Natural killer cell (primary cell): ENCODE measurements at regions not wholly inside any gene's neighbourhood (a gene's known extent, or its start where the extent isn't known, plus 50 kb on each side); places are given as distances from the start of the nearest gene placed in this dataset.

ENCODE experiments used
- ATAC-seq, 3 donors: fragments of 150-1000 bp in 2 of 3; fragments of 200-7000 bp in 1 of 3; cut with Tn5 transposase; 1 replicate in 1 of 3; 2 replicates in 2 of 3; pipeline ENCODE4 v1.10.0; 2021; ENCODE audit warnings: mild to moderate bottlenecking in 2 of 3, moderate library complexity in 2 of 3
- DNase-seq, 2 donors: peaks; one replicate each; pipeline versions ENCODE4 v3.0.0 to v3.0.0-alpha.2; 2013 to 2021; ENCODE audit warnings: mixed read lengths in 1 of 2
- H3K27ac ChIP-seq: one replicate; pipeline ENCODE4 v1.5.1; 2013; ENCODE audit warnings: mild to moderate bottlenecking, low read length
- H3K27me3 ChIP-seq: one replicate; pipeline ENCODE4 v1.6.1; 2013; ENCODE audit warnings: low read length; ENCODE audit not compliant: control insufficient read depth, insufficient read depth
- H3K36me3 ChIP-seq: one replicate; pipeline ENCODE4 v1.6.1; 2013; ENCODE audit warnings: low read length; ENCODE audit not compliant: control insufficient read depth, insufficient read depth
- H3K4me1 ChIP-seq: one replicate; pipeline ENCODE4 v1.6.1; 2013; ENCODE audit warnings: low read length; ENCODE audit not compliant: control insufficient read depth, insufficient read depth
- H3K4me3 ChIP-seq: one replicate; pipeline ENCODE4 v1.5.1; 2013; ENCODE audit warnings: low read length
- H3K9me3 ChIP-seq: one replicate; pipeline ENCODE4 v1.6.1; 2013; ENCODE audit warnings: low read length; ENCODE audit not compliant: control insufficient read depth, insufficient read depth
- H3K27ac Mint-ChIP-seq, 2 donors: one replicate each; pipeline ENCODE4 v1.8.0; 2022; ENCODE audit warnings: mild to moderate bottlenecking in 2 of 2, mixed read lengths in 2 of 2, moderate library complexity in 1 of 2
- H3K27me3 Mint-ChIP-seq, 2 donors: one replicate each; pipeline ENCODE4 v1.8.0; 2022; ENCODE audit warnings: low read depth in 2 of 2, mixed read lengths in 2 of 2
- H3K36me3 Mint-ChIP-seq: one replicate; pipeline ENCODE4 v1.8.0; 2022; ENCODE audit warnings: mixed read lengths
- H3K4me1 Mint-ChIP-seq, 2 donors: one replicate each; pipeline ENCODE4 v1.8.0; 2022; ENCODE audit warnings: mixed read lengths in 2 of 2
- H3K4me3 Mint-ChIP-seq: one replicate; pipeline ENCODE4 v1.8.0; 2022; ENCODE audit warnings: mild to moderate bottlenecking, moderate library complexity, mixed read lengths
- H3K9me3 Mint-ChIP-seq, 2 donors: one replicate each; pipeline ENCODE4 v1.8.0; 2022; ENCODE audit warnings: mixed read lengths in 2 of 2
- CTCF ChIP-seq: fragments of 200-600 bp; IDR thresholded peaks from one replicate; pipeline ENCODE4 v1.8.0; 2022; ENCODE audit warnings: antibody characterized with exemption
- WGBS: methylation state at CpG from one replicate; pipeline ENCODE4 v1.1.7; 2013; ENCODE audit warnings: missing lambda C conversion rate; ENCODE audit not compliant: insufficient coverage; 5-methylcytosine and 5-hydroxymethylcytosine counted together
- intact Hi-C: fragments of 100-400 bp; cut with micrococcal nuclease; formaldehyde crosslinking; loops from one replicate; pipeline ENCODE4 v1.14.2; 2022

- H3K27ac ChIP-seq, result no peak overlapping the region
- ATAC-seq, result no peak
Observed at GRCh38 chr1:59151387-59151761, 145.5 kb upstream of the FGGY start.

GRCh38 chr1:59151860-59152259, 145.0 kb upstream of the FGGY start:
- no peaks in the 10 kb centered on the region for H3K9me3 Mint-ChIP-seq
- Histone ChIP-seq H3K4me3 (no peak overlapping the region), H3K9me3 (no peaks in the 10 kb centered on the region), H3K4me1 (peaks cover 11% of the 10 kb centered on the region), H3K27ac (no peak overlapping the region), H3K36me3 (no peaks in the 10 kb centered on the region), H3K27me3 (no peaks in the 10 kb centered on the region)
- no peaks in the 10 kb centered on the region for H3K27me3 Mint-ChIP-seq
- no peak overlapping the region for H3K27ac Mint-ChIP-seq
- TF ChIP-seq CTCF, result no peak
- intact Hi-C loops, result no loop called here
- WGBS, result 98% methylated on average over 1 of the region's 1 CpG
- DNase-seq (no peak), ATAC-seq (no peak)
- H3K36me3 Mint-ChIP-seq, result no peaks in the 10 kb centered on the region
- peaks cover 13% of the 10 kb centered on the region in 2 donors for H3K4me1 Mint-ChIP-seq
- no peak overlapping the region for H3K4me3 Mint-ChIP-seq

More at GRCh38 chr1:59151387-59151761, 145.5 kb upstream of the FGGY start:
- no peaks in the 10 kb centered on the region for H3K36me3 Mint-ChIP-seq
- 96% methylated on average over 4 of the region's 4 CpGs for WGBS
- Histone ChIP-seq H3K27me3 (no peaks in the 10 kb centered on the region), H3K4me3 (no peak overlapping the region), H3K36me3 (no peaks in the 10 kb centered on the region), H3K4me1 (peaks cover 14% of the 10 kb centered on the region), H3K9me3 (no peaks in the 10 kb centered on the region)
- no peaks in the 10 kb centered on the region for H3K27me3 Mint-ChIP-seq
- H3K4me1 Mint-ChIP-seq, result peaks cover 17 to 18% of the 10 kb centered on the region in 2 donors
- DNase-seq, result no peak
- no peak overlapping the region for H3K4me3 Mint-ChIP-seq
- no peaks in the 10 kb centered on the region for H3K9me3 Mint-ChIP-seq
- TF ChIP-seq CTCF, result no peak
- H3K27ac Mint-ChIP-seq, result no peak overlapping the region
- intact Hi-C loops, result no loop called here

- Mint-ChIP-seq H3K4me1 (peaks cover 8% of the 10 kb centered on the region in 2 donors), H3K27ac (no peak overlapping the region), H3K4me3 (no peak overlapping the region), H3K9me3 (no peaks in the 10 kb centered on the region), H3K27me3 (no peaks in the 10 kb centered on the region), H3K36me3 (no peaks in the 10 kb centered on the region)
- WGBS, result no CpG with 5 or more reads among the region's 1 CpG
- H3K4me1 ChIP-seq, result peaks cover 5% of the 10 kb centered on the region
- no peaks in the 10 kb centered on the region for H3K36me3 ChIP-seq
- H3K27ac ChIP-seq, result no peak overlapping the region
- intact Hi-C loops, result no loop called here
- no peak overlapping the region for H3K4me3 ChIP-seq
- ATAC-seq (no peak), DNase-seq (no peak)
- H3K9me3 ChIP-seq, result no peaks in the 10 kb centered on the region
- H3K27me3 ChIP-seq, result no peaks in the 10 kb centered on the region
- no peak for TF ChIP-seq CTCF
Observed at GRCh38 chr1:59152511-59152910, 144.4 kb upstream of the FGGY start.

- no peak overlapping the region for H3K4me3 ChIP-seq
- H3K27ac ChIP-seq, result no peak overlapping the region
- H3K9me3 ChIP-seq, result no peaks in the 10 kb centered on the region
- Mint-ChIP-seq H3K27ac (no peak overlapping the region), H3K4me1 (peaks cover 7 to 8% of the 10 kb centered on the region in 2 donors), H3K27me3 (no peaks in the 10 kb centered on the region), H3K9me3 (peaks cover 3% of the 10 kb centered on the region in 2 donors), H3K4me3 (no peak overlapping the region), H3K36me3 (peaks cover 7% of the 10 kb centered on the region)
- H3K4me1 ChIP-seq, result peaks cover 5% of the 10 kb centered on the region
- H3K27me3 ChIP-seq, result peaks cover 2% of the 10 kb centered on the region
- DNase-seq (no peak), ATAC-seq (no peak)
- 100% methylated on average over 2 of the region's 2 CpGs for WGBS
- no peaks in the 10 kb centered on the region for H3K36me3 ChIP-seq
- intact Hi-C loops, result no loop called here
- no peak for TF ChIP-seq CTCF
Observed at GRCh38 chr1:59154401-59154800, 142.5 kb upstream of the FGGY start.
